Caco-2 (cell line): ENCODE measurements at regions not wholly inside any gene's neighbourhood (a gene's known extent, or its start where the extent isn't known, plus 50 kb on each side); places are given as distances from the start of the nearest gene placed in this dataset.

Experiments used
- BruUV-seq: library from RNA; stranded (reverse); fragments of 400-500 nt; replicated peaks from 2 replicates; lab custom pipeline; 2021; lab: Mats Ljungman, UMichigan
- CTCF ChIA-PET: fragments of 300-600 bp; sonication (Branson Sonifier 250); formaldehyde crosslinking; loops from one replicate; lab custom pipeline; 2022; ENCODE audit warnings: antibody characterized with exemption; lab: Charles Lee
- POLR2A ChIA-PET: fragments of 300-600 bp; sonication (Branson Sonifier 250); formaldehyde crosslinking; loops from one replicate; lab custom pipeline; 2022; ENCODE audit warnings: antibody characterized with exemption; lab: Charles Lee
- DNase-seq, 2 experiments: peaks; one replicate each; pipeline versions ENCODE4 v3.0.0 to v3.0.0-alpha.2; 2020 to 2022
- H3K27me3 ChIP-seq: replicated peaks from 2 replicates; pipeline ENCODE4 v1.6.0; 2011; ENCODE audit warnings: low read length; ENCODE audit not compliant: control insufficient read depth, insufficient read depth
- H3K36me3 ChIP-seq: 2 replicates; pipeline ENCODE4 v1.5.1; 2011; ENCODE audit warnings: low read length; ENCODE audit not compliant: control insufficient read depth, insufficient read depth
- H3K4me1 ChIP-seq: fragments of 250-450 bp; sonication (Bioruptor Pico); 2 replicates; pipeline ENCODE4 v1.5.1; 2020; ENCODE audit warnings: mild to moderate bottlenecking
- H3K4me3 ChIP-seq: 2 replicates; pipeline ENCODE4 v1.5.1; 2011; ENCODE audit warnings: low read depth, mild to moderate bottlenecking, control low read depth, low read length
- H3K9me3 ChIP-seq: fragments of 250-450 bp; sonication (Bioruptor Pico); 2 replicates; pipeline ENCODE4 v1.5.1; 2020; ENCODE audit warnings: mild to moderate bottlenecking, moderate library complexity
- H3K27ac Mint-ChIP-seq: one replicate; pipeline ENCODE4 v1.8.0; 2022; ENCODE audit warnings: mixed read lengths; ENCODE audit not compliant: unreplicated experiment
- H3K27me3 Mint-ChIP-seq: one replicate; pipeline ENCODE4 v1.8.0; 2022; ENCODE audit warnings: mixed read lengths; ENCODE audit not compliant: insufficient read depth, unreplicated experiment
- H3K36me3 Mint-ChIP-seq: one replicate; pipeline ENCODE4 v1.8.0; 2022; ENCODE audit warnings: mild to moderate bottlenecking, mixed read lengths; ENCODE audit not compliant: insufficient read depth, unreplicated experiment
- H3K4me1 Mint-ChIP-seq: one replicate; pipeline ENCODE4 v1.8.0; 2022; ENCODE audit warnings: low read depth, mixed read lengths; ENCODE audit not compliant: unreplicated experiment
- H3K4me3 Mint-ChIP-seq: one replicate; pipeline ENCODE4 v1.8.0; 2022; ENCODE audit warnings: mild to moderate bottlenecking, moderate library complexity, mixed read lengths; ENCODE audit not compliant: unreplicated experiment
- H3K9me3 Mint-ChIP-seq: one replicate; pipeline ENCODE4 v1.8.0; 2022; ENCODE audit warnings: mixed read lengths; ENCODE audit not compliant: unreplicated experiment
- intact Hi-C: fragments of 100-400 bp; cut with micrococcal nuclease; formaldehyde crosslinking; loops from one replicate; pipeline ENCODE4 v1.10.0; 2022; ENCODE audit not compliant: unreplicated experiment
- TF ChIP-seq, protein P1 (sequence below), 2 experiments: fragments of 200-600 bp in 1 of 2; IDR thresholded peaks; 1 replicate in 1 of 2; 2 replicates in 1 of 2; pipeline versions ENCODE4 v1.5.1 to v1.8.0; 2011 to 2022; ENCODE audit warnings: antibody characterized with exemption in 1 of 2, control low read depth in 1 of 2, inconsistent platforms in 1 of 2, low read depth in 1 of 2, low read length in 1 of 2, mild to moderate bottlenecking in 1 of 2, moderate library complexity in 1 of 2; ENCODE audit not compliant: insufficient read depth in 1 of 2, severe bottlenecking in 1 of 2, unreplicated experiment in 1 of 2

DNA sequence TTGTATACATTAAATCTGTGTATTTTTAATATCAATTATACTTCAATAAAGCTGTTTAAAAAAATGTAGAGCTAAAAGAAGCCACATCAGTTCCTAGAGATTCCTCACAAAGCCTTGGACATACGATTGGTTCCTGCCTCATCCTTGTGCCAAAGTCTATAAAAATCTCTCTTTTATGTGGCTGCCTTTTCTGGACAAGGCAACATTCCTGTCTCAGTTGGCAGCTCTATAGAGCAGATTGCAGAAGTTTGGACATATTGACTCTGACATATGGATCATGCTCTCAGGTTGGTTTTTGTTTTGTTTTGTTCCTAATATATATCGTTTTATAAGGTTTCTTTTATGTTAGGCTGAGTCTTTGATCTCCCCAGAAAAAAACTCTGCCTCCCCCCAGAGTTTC, 148.9 kb downstream of the MAFB start:
- Mint-ChIP-seq H3K9me3 (no peaks in the 10 kb centered on the region), H3K4me3 (no peak overlapping the region), H3K4me1 (no peaks in the 10 kb centered on the region), H3K27ac (no peak overlapping the region), H3K27me3 (peaks cover 14% of the 10 kb centered on the region), H3K36me3 (no peaks in the 10 kb centered on the region)
- Histone ChIP-seq H3K9me3 (no peaks in the 10 kb centered on the region), H3K36me3 (no peaks in the 10 kb centered on the region), H3K27me3 (no peaks in the 10 kb centered on the region), H3K4me3 (no peak overlapping the region), H3K4me1 (no peaks in the 10 kb centered on the region)
- DNase-seq: no peak
- no TSS peak for BruUV-seq
- CTCF ChIA-PET: no interaction called here
- POLR2A ChIA-PET: no interaction called here
- TF ChIP-seq, protein P1, sequence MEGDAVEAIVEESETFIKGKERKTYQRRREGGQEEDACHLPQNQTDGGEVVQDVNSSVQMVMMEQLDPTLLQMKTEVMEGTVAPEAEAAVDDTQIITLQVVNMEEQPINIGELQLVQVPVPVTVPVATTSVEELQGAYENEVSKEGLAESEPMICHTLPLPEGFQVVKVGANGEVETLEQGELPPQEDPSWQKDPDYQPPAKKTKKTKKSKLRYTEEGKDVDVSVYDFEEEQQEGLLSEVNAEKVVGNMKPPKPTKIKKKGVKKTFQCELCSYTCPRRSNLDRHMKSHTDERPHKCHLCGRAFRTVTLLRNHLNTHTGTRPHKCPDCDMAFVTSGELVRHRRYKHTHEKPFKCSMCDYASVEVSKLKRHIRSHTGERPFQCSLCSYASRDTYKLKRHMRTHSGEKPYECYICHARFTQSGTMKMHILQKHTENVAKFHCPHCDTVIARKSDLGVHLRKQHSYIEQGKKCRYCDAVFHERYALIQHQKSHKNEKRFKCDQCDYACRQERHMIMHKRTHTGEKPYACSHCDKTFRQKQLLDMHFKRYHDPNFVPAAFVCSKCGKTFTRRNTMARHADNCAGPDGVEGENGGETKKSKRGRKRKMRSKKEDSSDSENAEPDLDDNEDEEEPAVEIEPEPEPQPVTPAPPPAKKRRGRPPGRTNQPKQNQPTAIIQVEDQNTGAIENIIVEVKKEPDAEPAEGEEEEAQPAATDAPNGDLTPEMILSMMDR (IDR thresholded peaks at IDR 0.05; ENCODE audit: insufficient read depth in 1 of 2, low read depth in 1 of 2, low read length in 1 of 2, severe bottlenecking in 1 of 2, unreplicated experiment in 1 of 2): no peak
- intact Hi-C loops: no loop called here

DNA sequence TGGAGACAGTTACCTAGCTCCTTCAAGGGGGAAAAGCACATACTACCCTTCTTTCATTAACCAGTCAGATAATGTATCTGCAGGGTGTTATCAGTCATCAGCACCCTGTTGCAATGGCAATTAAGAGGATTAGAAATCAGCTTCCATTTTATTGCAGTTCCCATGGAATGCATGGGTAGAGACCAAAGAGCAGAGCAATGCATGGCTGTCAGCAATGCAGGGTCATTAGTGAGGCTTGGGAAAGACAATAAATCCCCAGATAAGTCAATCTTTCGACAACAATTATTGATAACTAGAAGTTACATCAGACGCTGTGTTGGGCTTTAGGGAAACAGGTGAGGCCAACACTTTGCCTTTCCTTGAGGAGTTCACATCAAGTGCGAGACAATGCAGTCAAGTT, 150.9 kb downstream of the MAFB start:
- ChIA-PET POLR2A (no interaction called here), CTCF (interaction anchor here (1.4 kb wide), 1 partner anchor 152 kb away, joined by 3 read pairs; no protein-coding TSS in a partner anchor)
- Mint-ChIP-seq H3K4me3 (no peak overlapping the region), H3K27me3 (peaks cover 14% of the 10 kb centered on the region), H3K36me3 (no peaks in the 10 kb centered on the region), H3K27ac (no peak overlapping the region), H3K9me3 (peaks cover 8% of the 10 kb centered on the region), H3K4me1 (no peaks in the 10 kb centered on the region)
- no peak for DNase-seq
- H3K4me3 ChIP-seq: no peak overlapping the region
- no peaks in the 10 kb centered on the region for H3K4me1 ChIP-seq
- no peaks in the 10 kb centered on the region for H3K36me3 ChIP-seq
- intact Hi-C loops: no loop called here
- TF ChIP-seq, protein P1 (IDR thresholded peaks at IDR 0.05; ENCODE audit: insufficient read depth in 1 of 2, low read depth in 1 of 2, low read length in 1 of 2, severe bottlenecking in 1 of 2, unreplicated experiment in 1 of 2): no peak
- no peaks in the 10 kb centered on the region for H3K9me3 ChIP-seq
- no TSS peak for BruUV-seq
- no peaks in the 10 kb centered on the region for H3K27me3 ChIP-seq

DNA sequence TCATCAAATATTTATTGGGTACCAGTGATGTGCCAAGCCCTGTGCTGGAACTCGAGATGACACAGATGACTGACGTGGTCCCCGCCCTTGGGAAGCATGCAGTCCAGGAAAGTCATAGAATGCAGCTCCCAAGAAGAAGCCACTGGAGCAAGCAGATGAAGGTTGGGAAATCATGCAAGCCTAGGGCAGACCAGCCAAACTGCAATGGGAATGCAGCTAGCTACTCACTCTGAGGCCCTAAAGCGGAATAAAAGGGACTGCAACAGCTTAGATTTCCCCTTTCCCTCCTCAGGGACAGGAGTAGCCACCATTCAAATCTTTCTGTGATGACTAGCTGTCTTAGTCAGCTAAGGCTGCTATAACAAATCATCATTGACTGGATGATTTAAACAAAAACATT, 152.2 kb downstream of the MAFB start:
- CTCF ChIA-PET: interaction anchor here (0.7 kb wide), 2 partner anchors 11 to 150 kb away, joined by 3 read pairs; no protein-coding TSS in a partner anchor
- H3K4me1 Mint-ChIP-seq: no peaks in the 10 kb centered on the region
- TF ChIP-seq, protein P1 (IDR thresholded peaks at IDR 0.05; ENCODE audit: insufficient read depth in 1 of 2, low read depth in 1 of 2, low read length in 1 of 2, severe bottlenecking in 1 of 2, unreplicated experiment in 1 of 2): no peak
- no peaks in the 10 kb centered on the region for H3K4me1 ChIP-seq
- H3K27me3 ChIP-seq: no peaks in the 10 kb centered on the region
- DNase-seq: no peak
- BruUV-seq: no TSS peak
- H3K27ac Mint-ChIP-seq: no peak overlapping the region
- POLR2A ChIA-PET: no interaction called here
- H3K36me3 ChIP-seq: no peaks in the 10 kb centered on the region
- H3K27me3 Mint-ChIP-seq: peaks cover 14% of the 10 kb centered on the region
- H3K4me3 ChIP-seq: no peak overlapping the region
- H3K9me3 ChIP-seq: peaks cover 12% of the 10 kb centered on the region
- intact Hi-C loops: no loop called here
- no peak overlapping the region for H3K4me3 Mint-ChIP-seq
- H3K36me3 Mint-ChIP-seq: no peaks in the 10 kb centered on the region
- peaks cover 15% of the 10 kb centered on the region for H3K9me3 Mint-ChIP-seq
